H1 (cell line): ENCODE measurements at regions not wholly inside any gene's neighbourhood (a gene's known extent, or its start where the extent isn't known, plus 50 kb on each side); places are given as distances from the start of the nearest gene placed in this dataset.
A peak's percentile ranks its signal among the peaks of the same experiment; 100 is the strongest.

Experiments
- CTCF ChIA-PET: fragments of 300-600 bp; sonication (Branson Sonifier 250); formaldehyde crosslinking; loops from one replicate; lab custom pipeline; 2021; ENCODE audit not compliant: partially characterized antibody; lab: Charles Lee
- POLR2A ChIA-PET: fragments of 300-600 bp; sonication (Branson Sonifier 250); formaldehyde crosslinking; loops from one replicate; lab custom pipeline; 2021; ENCODE audit warnings: inconsistent platforms; ENCODE audit not compliant: partially characterized antibody; lab: Charles Lee
- DNase-seq, 2 experiments: peaks; one replicate each; pipeline versions ENCODE4 v3.0.0 to v3.0.0-alpha.2; 2010 to 2022; ENCODE audit warnings: low spot score in 2 of 2, low read depth in 1 of 2, mixed read lengths in 1 of 2
- FAIRE-seq: peaks from 2 replicates; lab custom pipeline; 2011; peaks lifted over from hg19 to GRCh38; lab: Jason Lieb, UNC
- H2AFZ ChIP-seq: 2 replicates; pipeline ENCODE4 v1.8.1; 2012; ENCODE audit warnings: low read length, inconsistent platforms
- H2AK5ac ChIP-seq: 2 replicates; pipeline ENCODE4 v1.6.1; 2013; ENCODE audit warnings: low read depth, low read length
- H2BK120ac ChIP-seq: replicated peaks from 2 replicates; pipeline ENCODE3; 2013; ENCODE audit warnings: low read depth, low read length, inconsistent platforms
- H2BK12ac ChIP-seq: 2 replicates; pipeline ENCODE4 v1.6.1; 2013; ENCODE audit warnings: low read depth, low read length
- H2BK15ac ChIP-seq: 2 replicates; pipeline ENCODE4 v1.6.1; 2013; ENCODE audit warnings: low read length
- H2BK20ac ChIP-seq: 2 replicates; pipeline ENCODE4 v1.6.1; 2013; ENCODE audit warnings: low read length
- H2BK5ac ChIP-seq: 2 replicates; pipeline ENCODE4 v1.6.1; 2013; ENCODE audit warnings: low read depth, low read length
- H3K14ac ChIP-seq: 2 replicates; pipeline ENCODE4 v1.6.1; 2013; ENCODE audit warnings: inconsistent platforms; ENCODE audit not compliant: insufficient read length
- H3K18ac ChIP-seq: 2 replicates; pipeline ENCODE4 v1.6.1; 2013; ENCODE audit warnings: low read length; ENCODE audit errors: extremely low read depth
- H3K23ac ChIP-seq: 2 replicates; pipeline ENCODE4 v1.6.1; 2013; ENCODE audit warnings: inconsistent platforms; ENCODE audit not compliant: insufficient read length
- H3K23me2 ChIP-seq: 2 replicates; pipeline ENCODE4 v1.6.1; 2013; ENCODE audit warnings: low read depth, low read length
- H3K27ac ChIP-seq: 2 replicates; pipeline ENCODE4 v1.6.1; 2011; ENCODE audit warnings: low read depth, low read length, inconsistent platforms
- H3K27me3 ChIP-seq, 4 experiments: replicated peaks in 1 of 4; 1 replicate in 1 of 4; 2 replicates in 3 of 4; pipeline versions ENCODE4 v1.6.1 to v1.8.1; 2011 to 2013; ENCODE audit warnings: low read length in 3 of 4, mild to moderate bottlenecking in 3 of 4, inconsistent platforms in 2 of 4, mixed read lengths in 2 of 4, moderate library complexity in 1 of 4; ENCODE audit not compliant: control insufficient read depth in 3 of 4, insufficient read depth in 3 of 4; ENCODE audit errors: extremely low read depth in 1 of 4
- H3K36me3 ChIP-seq, 4 experiments: 2 replicates each; pipeline versions ENCODE4 v1.6.1 to v1.8.1; 2011 to 2013; ENCODE audit warnings: mild to moderate bottlenecking in 4 of 4, low read length in 3 of 4, moderate library complexity in 2 of 4, control low read depth in 1 of 4, inconsistent platforms in 1 of 4; ENCODE audit not compliant: insufficient read depth in 4 of 4, control insufficient read depth in 2 of 4
- H3K4ac ChIP-seq: replicated peaks from 2 replicates; pipeline ENCODE3; 2013; ENCODE audit warnings: low read length, low read depth, mixed read lengths, inconsistent platforms; ENCODE audit not compliant: insufficient read length
- H3K4me1 ChIP-seq, 4 experiments: replicated peaks in 1 of 4; 1 replicate in 1 of 4; 2 replicates in 3 of 4; pipeline versions ENCODE4 v1.6.1 to v1.8.1; 2011 to 2013; ENCODE audit warnings: low read length in 3 of 4, inconsistent platforms in 2 of 4, mixed read lengths in 1 of 4; ENCODE audit not compliant: insufficient read depth in 4 of 4, control insufficient read depth in 3 of 4
- H3K4me2 ChIP-seq, 2 experiments: 2 replicates each; pipeline versions ENCODE4 v1.6.1 to v1.8.1; 2011 to 2013; ENCODE audit warnings: low read depth in 2 of 2, low read length in 2 of 2, control low read depth in 1 of 2, inconsistent platforms in 1 of 2, mild to moderate bottlenecking in 1 of 2; ENCODE audit not compliant: insufficient read depth in 1 of 2
- H3K4me3 ChIP-seq, 4 experiments: fragments of 200-600, 300-600 bp in 1 of 4; sonication (generic), shearing (Covaris generic), sonication (Bioruptor Twin) in 1 of 4; 2 replicates each; pipeline versions ENCODE4 v1.5.1 to v1.8.1; 2011 to 2016; ENCODE audit warnings: low read length in 4 of 4, low read depth in 3 of 4, control low read depth in 2 of 4, inconsistent platforms in 2 of 4, mild to moderate bottlenecking in 2 of 4, mixed read lengths in 1 of 4, moderate library complexity in 1 of 4; ENCODE audit not compliant: insufficient read depth in 2 of 4; ENCODE audit errors: extremely low read depth in 1 of 4
- H3K56ac ChIP-seq: replicated peaks from 2 replicates; pipeline ENCODE3; 2013; ENCODE audit warnings: low read depth, mild to moderate bottlenecking, mixed read lengths, low read length, inconsistent platforms; ENCODE audit not compliant: insufficient read length
- H3K79me1 ChIP-seq: 2 replicates; pipeline ENCODE4 v1.6.1; 2013; ENCODE audit warnings: low read depth, low read length, control low read depth
- H3K79me2 ChIP-seq, 2 experiments: 2 replicates each; pipeline versions ENCODE4 v1.6.1 to v1.8.1; 2012 to 2013; ENCODE audit warnings: low read length in 2 of 2, mild to moderate bottlenecking in 2 of 2, inconsistent platforms in 1 of 2; ENCODE audit not compliant: insufficient read depth in 2 of 2, control insufficient read depth in 1 of 2
- H3K9ac ChIP-seq, 4 experiments: replicated peaks in 1 of 4; 1 replicate in 1 of 4; 2 replicates in 3 of 4; pipeline versions ENCODE4 v1.6.1 to v1.8.1; 2011 to 2013; ENCODE audit warnings: low read depth in 3 of 4, low read length in 3 of 4, control low read depth in 2 of 4, mild to moderate bottlenecking in 2 of 4, moderate library complexity in 2 of 4, inconsistent platforms in 1 of 4; ENCODE audit errors: extremely low read depth in 1 of 4
- H3K9me3 ChIP-seq, 2 experiments: 2 replicates each; pipeline versions ENCODE4 v1.6.1 to v1.8.1; 2012 to 2013; ENCODE audit warnings: mild to moderate bottlenecking in 2 of 2, moderate library complexity in 2 of 2, control low read depth in 1 of 2, inconsistent platforms in 1 of 2, low read depth in 1 of 2, low read length in 1 of 2, mixed read lengths in 1 of 2; ENCODE audit not compliant: insufficient read depth in 2 of 2
- H4K20me1 ChIP-seq, 2 experiments: replicated peaks in 1 of 2; 2 replicates each; pipeline versions ENCODE3 to v1.8.1; 2011 to 2013; ENCODE audit warnings: inconsistent platforms in 2 of 2, low read length in 2 of 2, mild to moderate bottlenecking in 1 of 2; ENCODE audit not compliant: insufficient read depth in 2 of 2, control insufficient read depth in 1 of 2
- H4K5ac ChIP-seq: 2 replicates; pipeline ENCODE4 v1.6.1; 2013; ENCODE audit warnings: low read length, low read depth, mixed read lengths, inconsistent platforms; ENCODE audit not compliant: insufficient read length
- H4K8ac ChIP-seq: 2 replicates; pipeline ENCODE4 v1.8.0; 2013; ENCODE audit warnings: mild to moderate bottlenecking, moderate library complexity, low read length, inconsistent platforms; ENCODE audit not compliant: insufficient read depth; ENCODE audit errors: extremely low read depth
- H4K91ac ChIP-seq: replicated peaks from 2 replicates; pipeline ENCODE3; 2013; ENCODE audit warnings: low read length, mixed read lengths, inconsistent platforms; ENCODE audit not compliant: insufficient read length
- CEBPB ChIP-seq: IDR thresholded peaks from 2 replicates; pipeline ENCODE4 v1.6.1; 2012; ENCODE audit warnings: low read depth, low read length
- CTCF ChIP-seq, 3 experiments: IDR thresholded peaks; 1 replicate in 2 of 3; 2 replicates in 1 of 3; pipeline versions ENCODE4 v1.5.1 to v1.6.1; 2011; ENCODE audit warnings: low read length in 3 of 3, mild to moderate bottlenecking in 3 of 3, inconsistent platforms in 2 of 3, low read depth in 1 of 3, moderate library complexity in 1 of 3; ENCODE audit not compliant: insufficient read depth in 1 of 3; ENCODE audit errors: control extremely low read depth in 1 of 3
- JUN ChIP-seq: IDR thresholded peaks from 2 replicates; pipeline ENCODE4 v1.6.1; 2011; ENCODE audit warnings: low read depth, mild to moderate bottlenecking, improper control_type of control experiment, low read length
- KDM1A ChIP-seq: fragments of 200-600, 300-600 bp; sonication (generic); IDR thresholded peaks from 2 replicates; pipeline ENCODE4 v1.7.1; 2016; ENCODE audit warnings: mild to moderate bottlenecking, low read length, borderline replicate concordance
- POLR2A ChIP-seq, 2 experiments: IDR thresholded peaks; 1 replicate in 1 of 2; 2 replicates in 1 of 2; pipeline ENCODE4 v1.6.1; 2011; ENCODE audit warnings: low read depth in 2 of 2, low read length in 2 of 2, mild to moderate bottlenecking in 2 of 2; ENCODE audit errors: control extremely low read depth in 1 of 2
- SP2 ChIP-seq: IDR thresholded peaks from 2 replicates; pipeline ENCODE4 v1.6.1; 2012; ENCODE audit warnings: mild to moderate bottlenecking, low read length, inconsistent platforms
- SP4 ChIP-seq: IDR thresholded peaks from 2 replicates; pipeline ENCODE4 v1.6.1; 2012; ENCODE audit warnings: low read length, inconsistent platforms
- USF2 ChIP-seq: IDR thresholded peaks from 2 replicates; pipeline ENCODE4 v1.6.1; 2011; ENCODE audit warnings: low read length, improper control_type of control experiment
- WGBS, 2 experiments: shearing (Covaris generic) in 1 of 2; methylation state at CpG; one replicate each; pipeline versions ENCODE4 v1.1.6 to v1.1.7; 2013 to 2015; ENCODE audit warnings: low lambda C conversion rate in 2 of 2, mixed read lengths in 2 of 2, inconsistent platforms in 1 of 2, low coverage in 1 of 2, missing lambda C conversion rate in 1 of 2; ENCODE audit not compliant: insufficient replicate concordance in 2 of 2, insufficient coverage in 1 of 2, insufficient read length in 1 of 2; ENCODE audit errors: extremely low coverage in 1 of 2, missing lambda C conversion rate in 1 of 2; 5-methylcytosine and 5-hydroxymethylcytosine counted together

- no peak overlapping the region for H4K5ac ChIP-seq
- peak overlapping the region; percentile 24 for H3K18ac ChIP-seq
- DNase-seq (peak in 1 of 2 experiments; percentile 50), FAIRE-seq (no peak)
- H2BK12ac ChIP-seq = peak overlapping the region; percentile 30; the same call in 1 of the 2 replicates
- no peak overlapping the region for H4K8ac ChIP-seq
- no peak overlapping the region for H4K91ac ChIP-seq
- H2BK15ac ChIP-seq = peak overlapping the region; percentile 20; the same call in 1 of the 2 replicates
- H4K20me1 ChIP-seq = no peaks in the 10 kb centered on the region
- peaks cover 0 to 13% (median 8%) of the 10 kb centered on the region in 4 experiments for H3K4me1 ChIP-seq
- H3K56ac ChIP-seq = no peak overlapping the region
- no peak overlapping the region for H3K4ac ChIP-seq
- ChIA-PET CTCF (no interaction called here), POLR2A (no interaction called here)
- 93% methylated on average over 11 of the region's 11 CpGs; no CpG with 5 or more reads in 1 of the 2 experiments for WGBS, 2 experiments
- H3K79me2 ChIP-seq = no peaks in the 10 kb centered on the region
- peak overlapping the region; percentile 89; the same call in 1 of the 2 replicates for H2AFZ ChIP-seq
- no peak overlapping the region for H2AK5ac ChIP-seq
- H3K9ac ChIP-seq = no peak overlapping the region
- H3K79me1 ChIP-seq = no peaks in the 10 kb centered on the region
- peak overlapping the region; percentile 28 for H2BK120ac ChIP-seq
- H3K23ac ChIP-seq = peak overlapping the region; percentile 59
- H3K4me3 ChIP-seq = no peak overlapping the region
- no peak overlapping the region for H3K14ac ChIP-seq
- H2BK5ac ChIP-seq = peak overlapping the region; percentile 36; the same call in 1 of the 2 replicates
- no peaks in the 10 kb centered on the region for H3K9me3 ChIP-seq
- H3K4me2 ChIP-seq = peak overlapping the region; percentile 3 to 8; a peak in 2 of 4 replicates
- no peaks in the 10 kb centered on the region for H3K27me3 ChIP-seq
- no peaks in the 10 kb centered on the region for H3K36me3 ChIP-seq
- H2BK20ac ChIP-seq = peak overlapping the region; percentile 67; the same call in 1 of the 2 replicates
- no peaks in the 10 kb centered on the region for H3K23me2 ChIP-seq
- H3K27ac ChIP-seq = no peak overlapping the region
- no peak for TF ChIP-seq JUN
- TF ChIP-seq SP2 = no peak
- no peak for TF ChIP-seq KDM1A
- TF ChIP-seq POLR2A (IDR thresholded peaks at IDR 0.05; ENCODE audit: control extremely low read depth in 1 of 2, low read depth in 2 of 2, low read length in 2 of 2) = no peak
- TF ChIP-seq USF2 = no peak
- TF ChIP-seq SP4 = no peak
- TF ChIP-seq CTCF (IDR thresholded peaks at IDR 0.05; ENCODE audit: control extremely low read depth in 1 of 3, insufficient read depth in 1 of 3, low read depth in 1 of 3, low read length in 3 of 3) = no peak
- no peak for TF ChIP-seq CEBPB
These were observed 1436.3 kb downstream of the TBC1D22A start for GRCh38 chr22:48198489-48199459.
